SU-DHL-6 (cell line): ENCODE measurements at regions not wholly inside any gene's neighbourhood (a gene's known extent, or its start where the extent isn't known, plus 50 kb on each side); places are given as distances from the start of the nearest gene placed in this dataset.

ENCODE experiments used
- CTCF ChIP-seq: fragments of 200-600 bp; sonication (generic); IDR thresholded peaks from one replicate; pipeline ENCODE4 v1.5.1; 2017; ENCODE audit warnings: antibody characterized with exemption, mild to moderate bottlenecking, low read length, moderate library complexity; ENCODE audit not compliant: insufficient read depth, poor library complexity, severe bottlenecking
- EZH2phosphoT487 ChIP-seq: fragments of 200-600 bp; sonication (generic), shearing (Covaris generic); conservative IDR thresholded peaks from 2 replicates; pipeline ENCODE4 v1.6.1; 2018; ENCODE audit warnings: mild to moderate bottlenecking, antibody characterized with exemption, low read length, moderate library complexity, mixed read lengths

GRCh38 chr15:96733721-96734120 lies 403.2 kb downstream of the NR2F2 start:
- TF ChIP-seq CTCF (no peak), EZH2phosphoT487 (no peak)
